ENCODE measurements at regions not wholly inside any gene's neighbourhood (a gene's known extent, or its start where the extent isn't known, plus 50 kb on each side); places are given as distances from the start of the nearest gene placed in this dataset.

DNA sequence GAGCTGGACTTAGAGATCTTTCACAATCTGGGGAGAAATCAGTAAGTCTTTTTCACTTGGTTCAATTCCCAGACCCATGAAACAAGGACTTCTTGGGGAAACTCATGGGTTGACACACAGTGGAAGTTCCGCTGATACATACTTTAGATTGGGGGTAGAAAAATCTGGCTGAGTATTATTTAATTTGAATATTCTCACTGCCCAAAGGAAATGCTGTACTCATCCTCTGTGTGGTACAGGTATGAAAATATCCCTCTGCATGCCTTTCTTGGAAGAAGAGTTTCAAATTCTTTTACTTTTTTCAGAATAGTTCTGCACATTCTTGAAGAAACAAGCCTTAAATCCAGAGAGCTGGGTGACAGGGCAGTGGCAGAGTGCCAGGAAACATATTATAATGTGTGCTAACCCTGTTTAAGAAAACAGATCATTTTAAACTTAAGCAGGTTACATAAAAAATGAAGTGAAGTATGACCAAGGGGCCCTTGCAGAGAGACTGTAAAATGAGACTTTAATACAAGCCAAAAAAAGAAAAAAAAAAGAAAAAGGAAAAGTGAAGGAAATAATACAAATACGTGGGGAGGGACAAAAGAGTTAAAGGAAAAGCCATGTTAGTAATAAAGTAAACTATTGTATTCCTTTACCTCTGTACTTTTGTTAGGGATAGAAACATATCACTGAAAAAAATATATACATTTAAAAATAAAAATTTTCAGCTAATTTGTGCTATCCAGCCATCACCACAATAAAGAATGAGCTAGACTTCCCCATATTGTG lies 173.4 kb upstream of the NR3C1 start:
- no peak for DNase-seq (ENCODE audit: extremely low read depth, insufficient read length)
- TF ChIP-seq, protein P1, sequence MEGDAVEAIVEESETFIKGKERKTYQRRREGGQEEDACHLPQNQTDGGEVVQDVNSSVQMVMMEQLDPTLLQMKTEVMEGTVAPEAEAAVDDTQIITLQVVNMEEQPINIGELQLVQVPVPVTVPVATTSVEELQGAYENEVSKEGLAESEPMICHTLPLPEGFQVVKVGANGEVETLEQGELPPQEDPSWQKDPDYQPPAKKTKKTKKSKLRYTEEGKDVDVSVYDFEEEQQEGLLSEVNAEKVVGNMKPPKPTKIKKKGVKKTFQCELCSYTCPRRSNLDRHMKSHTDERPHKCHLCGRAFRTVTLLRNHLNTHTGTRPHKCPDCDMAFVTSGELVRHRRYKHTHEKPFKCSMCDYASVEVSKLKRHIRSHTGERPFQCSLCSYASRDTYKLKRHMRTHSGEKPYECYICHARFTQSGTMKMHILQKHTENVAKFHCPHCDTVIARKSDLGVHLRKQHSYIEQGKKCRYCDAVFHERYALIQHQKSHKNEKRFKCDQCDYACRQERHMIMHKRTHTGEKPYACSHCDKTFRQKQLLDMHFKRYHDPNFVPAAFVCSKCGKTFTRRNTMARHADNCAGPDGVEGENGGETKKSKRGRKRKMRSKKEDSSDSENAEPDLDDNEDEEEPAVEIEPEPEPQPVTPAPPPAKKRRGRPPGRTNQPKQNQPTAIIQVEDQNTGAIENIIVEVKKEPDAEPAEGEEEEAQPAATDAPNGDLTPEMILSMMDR (IDR thresholded peaks at IDR 0.05; ENCODE audit: insufficient read depth, low read length, poor library complexity, severe bottlenecking) = no peak
- Histone ChIP-seq H3K4me3 (replicated peaks; ENCODE audit: low read depth, low read length) (no peak overlapping the region), H3K27me3 (replicated peaks; ENCODE audit: control insufficient read depth, insufficient read depth, low read length) (no peaks in the 10 kb centered on the region), H3K36me3 (ENCODE audit: control insufficient read depth, insufficient read depth, low read length) (no peaks in the 10 kb centered on the region)

DNA sequence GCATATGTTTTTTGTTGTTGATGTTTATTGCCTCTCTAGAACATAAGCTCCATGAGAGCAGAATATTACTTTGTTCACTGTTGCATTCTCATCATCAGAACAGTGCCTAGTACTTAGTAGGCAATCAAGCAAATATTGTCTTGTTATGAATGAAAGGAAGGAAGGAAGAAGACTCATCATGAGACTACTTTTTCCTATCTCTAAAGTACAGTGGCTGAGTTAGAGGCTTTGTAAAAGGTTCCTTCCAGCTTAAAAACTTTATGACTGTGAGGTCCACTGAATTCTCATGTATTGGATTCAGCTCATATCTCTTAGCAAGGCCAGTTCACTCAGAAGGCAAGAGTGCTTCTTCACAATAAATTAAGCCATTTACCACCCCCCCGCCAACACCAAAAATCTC lies 171.8 kb upstream of the NR3C1 start:
- no peak overlapping the region for H3K4me3 ChIP-seq (replicated peaks; ENCODE audit: low read depth, low read length)

GRCh38 chr5:143574236-143574635 lies 170.8 kb upstream of the NR3C1 start:
- H3K27me3 ChIP-seq (replicated peaks; ENCODE audit: control insufficient read depth, insufficient read depth, low read length) = no peaks in the 10 kb centered on the region

More for the DNA sequence above, 171.8 kb upstream of the NR3C1 start:
- TF ChIP-seq, protein P1 (IDR thresholded peaks at IDR 0.05; ENCODE audit: insufficient read depth, low read length, poor library complexity, severe bottlenecking) = no peak
- no peaks in the 10 kb centered on the region for H3K36me3 ChIP-seq (ENCODE audit: control insufficient read depth, insufficient read depth, low read length)
- no peak for DNase-seq (ENCODE audit: extremely low read depth, insufficient read length)
- no peaks in the 10 kb centered on the region for H3K27me3 ChIP-seq (replicated peaks; ENCODE audit: control insufficient read depth, insufficient read depth, low read length)

DNA sequence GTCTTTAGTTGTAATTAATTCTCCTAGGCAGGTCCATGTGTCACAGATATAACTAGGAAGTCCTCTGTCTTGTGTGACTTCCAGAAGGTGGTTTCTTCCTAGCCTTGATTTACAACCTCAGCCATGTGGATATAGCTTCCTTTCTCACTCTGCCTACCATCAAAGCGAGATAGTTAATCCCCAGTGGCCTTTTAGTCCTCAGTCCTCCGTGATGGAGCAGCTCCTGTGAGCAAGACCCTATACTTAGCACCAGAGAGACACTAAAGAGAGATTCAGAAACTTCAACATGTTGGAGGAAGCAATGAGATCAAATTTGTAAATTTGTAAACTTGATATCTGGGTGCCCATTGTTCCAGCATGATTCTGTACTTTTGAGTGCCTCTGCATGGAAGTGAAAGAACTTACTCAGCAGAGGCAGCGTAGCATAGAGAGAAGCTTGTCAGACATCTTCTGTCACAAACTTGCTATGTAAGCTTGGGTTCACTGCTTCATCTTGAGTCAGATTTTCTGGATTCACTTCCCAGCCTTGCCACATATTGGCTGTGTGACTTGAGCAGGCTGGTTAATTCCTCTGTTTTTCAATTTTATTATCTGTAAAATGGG lies 170.2 kb upstream of the NR3C1 start:
- no peak for DNase-seq (ENCODE audit: extremely low read depth, insufficient read length)
- TF ChIP-seq, protein P1 (IDR thresholded peaks at IDR 0.05; ENCODE audit: insufficient read depth, low read length, poor library complexity, severe bottlenecking) = no peak
- no peaks in the 10 kb centered on the region for H3K36me3 ChIP-seq (ENCODE audit: control insufficient read depth, insufficient read depth, low read length)
- H3K27me3 ChIP-seq (replicated peaks; ENCODE audit: control insufficient read depth, insufficient read depth, low read length) = no peaks in the 10 kb centered on the region
- no peak overlapping the region for H3K4me3 ChIP-seq (replicated peaks; ENCODE audit: low read depth, low read length)

More at GRCh38 chr5:143574236-143574635, 170.8 kb upstream of the NR3C1 start:
- no peak overlapping the region for H3K4me3 ChIP-seq (replicated peaks; ENCODE audit: low read depth, low read length)
- no peaks in the 10 kb centered on the region for H3K36me3 ChIP-seq (ENCODE audit: control insufficient read depth, insufficient read depth, low read length)
- TF ChIP-seq, protein P1 (IDR thresholded peaks at IDR 0.05; ENCODE audit: insufficient read depth, low read length, poor library complexity, severe bottlenecking) = no peak
- DNase-seq (ENCODE audit: extremely low read depth, insufficient read length) = no peak

GRCh38 chr5:143572671-143573070 lies 169.2 kb upstream of the NR3C1 start:
- TF ChIP-seq, protein P1 (IDR thresholded peaks at IDR 0.05; ENCODE audit: insufficient read depth, low read length, poor library complexity, severe bottlenecking) = no peak
- Histone ChIP-seq H3K36me3 (ENCODE audit: control insufficient read depth, insufficient read depth, low read length) (no peaks in the 10 kb centered on the region), H3K27me3 (replicated peaks; ENCODE audit: control insufficient read depth, insufficient read depth, low read length) (no peaks in the 10 kb centered on the region), H3K4me3 (replicated peaks; ENCODE audit: low read depth, low read length) (no peak overlapping the region)
- no peak for DNase-seq (ENCODE audit: extremely low read depth, insufficient read length)
